OCI-LY1 (cell line): ENCODE measurements at regions not wholly inside any gene's neighbourhood (a gene's known extent, or its start where the extent isn't known, plus 50 kb on each side); places are given as distances from the start of the nearest gene placed in this dataset.

Source experiments
- H2AFZ ChIP-seq: fragments of 200-600 bp; sonication (generic), shearing (Covaris generic); 2 replicates; pipeline ENCODE4 v1.6.0; 2014; ENCODE audit warnings: antibody characterized with exemption, mild to moderate bottlenecking, low read length
- H3F3A ChIP-seq: fragments of 200-600 bp; sonication (generic), shearing (Covaris generic); 2 replicates; pipeline ENCODE4 v1.6.0; 2014; ENCODE audit warnings: mild to moderate bottlenecking, antibody characterized with exemption, low read length, moderate library complexity; ENCODE audit not compliant: insufficient read depth
- H3K27ac ChIP-seq: fragments of 200-600 bp; sonication (generic); 2 replicates; pipeline ENCODE4 v1.5.1; 2014; ENCODE audit warnings: low read length, mixed run types, mild to moderate bottlenecking, low read depth; ENCODE audit not compliant: poor library complexity, severe bottlenecking
- H3K27me3 ChIP-seq: fragments of 200-600 bp; sonication (generic); 2 replicates; pipeline ENCODE4 v1.6.0; 2014; ENCODE audit warnings: antibody characterized with exemption, mild to moderate bottlenecking, low read length, moderate library complexity; ENCODE audit not compliant: insufficient read depth
- H3K36me3 ChIP-seq: fragments of 200-600 bp; sonication (generic); 2 replicates; pipeline ENCODE4 v1.6.1; 2014; ENCODE audit warnings: mild to moderate bottlenecking, antibody characterized with exemption, low read length, moderate library complexity, mixed read lengths; ENCODE audit not compliant: insufficient read depth
- H3K4me1 ChIP-seq: fragments of 200-600 bp; sonication (generic); 2 replicates; pipeline ENCODE4 v1.5.1; 2014; ENCODE audit warnings: mild to moderate bottlenecking, low read length, moderate library complexity; ENCODE audit not compliant: insufficient read depth, severe bottlenecking
- H3K4me2 ChIP-seq: fragments of 200-600 bp; sonication (generic), shearing (Covaris generic); 2 replicates; pipeline ENCODE4 v1.6.1; 2014; ENCODE audit warnings: low read length
- H3K4me3 ChIP-seq: fragments of 200-600 bp; sonication (generic); 2 replicates; pipeline ENCODE4 v1.5.1; 2014; ENCODE audit warnings: low read length, low read depth, mild to moderate bottlenecking, mixed read lengths; ENCODE audit not compliant: poor library complexity, severe bottlenecking
- H3K79me2 ChIP-seq: fragments of 200-600 bp; shearing (Covaris generic); 2 replicates; pipeline ENCODE4 v1.6.1; 2016; ENCODE audit warnings: mixed run types, low read length, mixed read lengths; ENCODE audit not compliant: insufficient read depth
- H3K9ac ChIP-seq: fragments of 200-600 bp; sonication (generic), shearing (Covaris generic); 2 replicates; pipeline ENCODE4 v1.6.1; 2014; ENCODE audit warnings: mild to moderate bottlenecking, low read length, mixed read lengths
- H3K9me2 ChIP-seq: fragments of 200-600 bp; sonication (generic), shearing (Covaris generic); 2 replicates; pipeline ENCODE4 v1.6.1; 2014; ENCODE audit warnings: low read depth, mild to moderate bottlenecking, low read length, mixed read lengths
- H3K9me3 ChIP-seq: fragments of 200-600 bp; shearing (Covaris generic); 2 replicates; pipeline ENCODE4 v1.6.1; 2014; ENCODE audit warnings: low read length, mixed read lengths
- H4K20me1 ChIP-seq: fragments of 200-600 bp; sonication (generic), shearing (Covaris generic); 2 replicates; pipeline ENCODE4 v1.6.0; 2016; ENCODE audit warnings: mild to moderate bottlenecking, low read length; ENCODE audit not compliant: insufficient read depth
- EZH2 ChIP-seq: fragments of 200-600 bp; sonication (generic), shearing (Covaris generic); IDR thresholded peaks from 2 replicates; pipeline ENCODE4 v1.8.0; 2017; ENCODE audit warnings: borderline replicate concordance, mixed run types, mild to moderate bottlenecking, antibody characterized with exemption, low read length, moderate library complexity, mixed read lengths
- TF ChIP-seq, protein P1 (sequence below): fragments of 200-600 bp; sonication (generic), shearing (Covaris generic); IDR thresholded peaks from 2 replicates; pipeline ENCODE4 v1.5.1; 2017; ENCODE audit warnings: mild to moderate bottlenecking, antibody characterized with exemption, low read length, moderate library complexity, mixed read lengths

DNA sequence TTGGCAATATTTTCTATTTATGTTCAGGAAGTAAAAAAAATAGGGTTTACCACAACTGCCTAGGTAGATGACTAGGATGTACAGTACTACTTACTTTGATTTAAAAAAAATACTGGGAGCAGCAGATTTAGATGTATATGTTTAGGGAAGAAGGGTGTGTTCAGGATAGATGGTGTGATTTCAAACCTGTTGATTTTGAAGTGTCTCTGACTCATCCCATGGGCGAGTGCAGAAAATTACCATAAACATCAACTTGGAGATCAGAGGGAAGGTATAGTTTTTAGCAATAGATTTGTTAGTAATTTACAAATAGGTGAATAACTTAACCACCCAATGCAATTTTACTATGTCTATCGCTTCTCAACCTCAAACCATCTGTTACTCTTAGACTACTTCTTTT lies 214.8 kb downstream of the NDFIP2 start:
- Histone ChIP-seq H3F3A (no peaks in the 10 kb centered on the region), H3K4me2 (no peak overlapping the region), H3K4me3 (no peak overlapping the region)

DNA sequence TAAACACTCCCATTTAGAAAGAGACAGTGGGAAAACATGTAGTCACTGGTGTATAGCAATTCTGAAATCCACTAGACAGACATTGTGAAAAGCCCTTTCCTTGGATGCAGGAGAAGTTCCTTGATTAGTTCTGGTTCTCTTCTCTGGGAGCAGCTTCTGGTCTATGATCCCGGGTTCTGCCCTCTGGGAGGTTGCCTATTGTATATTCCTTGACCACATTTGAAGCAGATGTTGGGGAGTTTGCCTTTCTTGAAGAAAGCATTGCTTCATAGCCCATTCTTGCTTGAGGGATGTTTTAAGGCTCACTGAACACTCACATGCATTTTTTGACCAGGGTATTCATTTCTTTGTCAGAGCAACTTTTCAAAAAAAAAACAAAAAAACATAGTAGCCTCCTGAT lies 211.9 kb downstream of the NDFIP2 start:
- H3K4me1 ChIP-seq = no peaks in the 10 kb centered on the region
- H3K4me2 ChIP-seq = no peak overlapping the region
- H3F3A ChIP-seq = no peaks in the 10 kb centered on the region
- no peaks in the 10 kb centered on the region for H3K79me2 ChIP-seq
- no peak overlapping the region for H3K9ac ChIP-seq
- H4K20me1 ChIP-seq = no peaks in the 10 kb centered on the region
- H2AFZ ChIP-seq = no peak overlapping the region
- no peaks in the 10 kb centered on the region for H3K36me3 ChIP-seq
- TF ChIP-seq EZH2 = no peak
- TF ChIP-seq, protein P1, sequence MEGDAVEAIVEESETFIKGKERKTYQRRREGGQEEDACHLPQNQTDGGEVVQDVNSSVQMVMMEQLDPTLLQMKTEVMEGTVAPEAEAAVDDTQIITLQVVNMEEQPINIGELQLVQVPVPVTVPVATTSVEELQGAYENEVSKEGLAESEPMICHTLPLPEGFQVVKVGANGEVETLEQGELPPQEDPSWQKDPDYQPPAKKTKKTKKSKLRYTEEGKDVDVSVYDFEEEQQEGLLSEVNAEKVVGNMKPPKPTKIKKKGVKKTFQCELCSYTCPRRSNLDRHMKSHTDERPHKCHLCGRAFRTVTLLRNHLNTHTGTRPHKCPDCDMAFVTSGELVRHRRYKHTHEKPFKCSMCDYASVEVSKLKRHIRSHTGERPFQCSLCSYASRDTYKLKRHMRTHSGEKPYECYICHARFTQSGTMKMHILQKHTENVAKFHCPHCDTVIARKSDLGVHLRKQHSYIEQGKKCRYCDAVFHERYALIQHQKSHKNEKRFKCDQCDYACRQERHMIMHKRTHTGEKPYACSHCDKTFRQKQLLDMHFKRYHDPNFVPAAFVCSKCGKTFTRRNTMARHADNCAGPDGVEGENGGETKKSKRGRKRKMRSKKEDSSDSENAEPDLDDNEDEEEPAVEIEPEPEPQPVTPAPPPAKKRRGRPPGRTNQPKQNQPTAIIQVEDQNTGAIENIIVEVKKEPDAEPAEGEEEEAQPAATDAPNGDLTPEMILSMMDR = no peak
- H3K27ac ChIP-seq = no peak overlapping the region
- no peaks in the 10 kb centered on the region for H3K27me3 ChIP-seq
- H3K9me2 ChIP-seq = no peaks in the 10 kb centered on the region
- no peaks in the 10 kb centered on the region for H3K9me3 ChIP-seq
- no peak overlapping the region for H3K4me3 ChIP-seq

More for the DNA sequence above, 214.8 kb downstream of the NDFIP2 start:
- H2AFZ ChIP-seq = no peak overlapping the region
- H3K79me2 ChIP-seq = no peaks in the 10 kb centered on the region
- no peaks in the 10 kb centered on the region for H3K27me3 ChIP-seq
- H3K27ac ChIP-seq = no peak overlapping the region
- no peak overlapping the region for H3K9ac ChIP-seq
- no peaks in the 10 kb centered on the region for H3K36me3 ChIP-seq
- H3K4me1 ChIP-seq = no peaks in the 10 kb centered on the region
- H3K9me2 ChIP-seq = no peaks in the 10 kb centered on the region
- no peaks in the 10 kb centered on the region for H3K9me3 ChIP-seq
- H4K20me1 ChIP-seq = no peaks in the 10 kb centered on the region
- no peak for TF ChIP-seq EZH2
- TF ChIP-seq, protein P1 = no peak

DNA sequence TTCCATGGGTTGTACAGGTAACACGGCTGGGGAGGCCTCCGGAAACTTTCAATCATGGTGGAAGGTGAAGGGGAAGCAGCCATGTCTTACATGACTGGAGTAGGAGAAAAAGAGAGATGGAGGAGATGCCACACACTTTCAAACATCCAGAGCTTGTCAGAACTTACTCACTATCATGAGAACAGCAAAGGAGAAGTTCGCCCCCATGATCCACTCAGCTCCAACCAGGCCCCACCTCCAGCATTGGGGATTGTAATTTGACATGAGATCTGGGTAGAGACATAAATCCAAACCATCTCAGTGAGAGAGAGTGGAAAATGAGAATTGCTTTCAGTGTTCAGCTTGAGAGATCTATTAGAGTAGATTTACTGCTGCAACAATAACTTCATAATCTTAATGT lies 210.9 kb downstream of the NDFIP2 start:
- no peaks in the 10 kb centered on the region for H3K27me3 ChIP-seq

More for the DNA sequence above, 210.9 kb downstream of the NDFIP2 start:
- Histone ChIP-seq H3K4me3 (no peak overlapping the region), H3K9ac (no peak overlapping the region), H3K79me2 (no peaks in the 10 kb centered on the region), H3K4me2 (no peak overlapping the region), H3K36me3 (no peaks in the 10 kb centered on the region), H4K20me1 (no peaks in the 10 kb centered on the region), H3K9me2 (no peaks in the 10 kb centered on the region), H3K4me1 (no peaks in the 10 kb centered on the region), H3K9me3 (no peaks in the 10 kb centered on the region), H2AFZ (no peak overlapping the region), H3K27ac (no peak overlapping the region), H3F3A (no peaks in the 10 kb centered on the region)
- no peak for TF ChIP-seq EZH2
- TF ChIP-seq, protein P1 = no peak
